SK-N-SH (cell line): ENCODE measurements at regions not wholly inside any gene's neighbourhood (a gene's known extent, or its start where the extent isn't known, plus 50 kb on each side); places are given as distances from the start of the nearest gene placed in this dataset.

ENCODE experiments used
- CTCF ChIA-PET: fragments of 300-600, 350-600 bp; formaldehyde crosslinking; extraction: SDS; loops from one replicate; lab custom pipeline; 2021; lab: Yijun Ruan, JAX
- POLR2A ChIA-PET: fragments of 350-600 bp; sonication (Branson Sonifier 250); formaldehyde crosslinking; extraction: SDS; loops from one replicate; lab custom pipeline; 2020; ENCODE audit warnings: antibody characterized with exemption, inconsistent platforms; lab: Yijun Ruan, JAX
- DNase-seq: peaks from one replicate; pipeline ENCODE4 v3.0.0; 2012
- H2AFZ ChIP-seq: fragments of 200-600 bp; sonication (generic); 2 replicates; pipeline ENCODE4 v1.8.1; 2016; ENCODE audit warnings: antibody characterized with exemption, mild to moderate bottlenecking, low read depth
- H3F3A ChIP-seq: fragments of 200-600 bp; sonication (generic); replicated peaks from 2 replicates; pipeline ENCODE3; 2016; ENCODE audit warnings: antibody characterized with exemption, mild to moderate bottlenecking; ENCODE audit not compliant: insufficient read depth
- H3K27ac ChIP-seq, 2 experiments: fragments of 200-500 bp in 1 of 2; fragments of 200-600 bp in 1 of 2; sonication (Bioruptor generic) in 1 of 2; sonication (generic), shearing (Covaris generic) in 1 of 2; 2 replicates each; pipeline versions ENCODE4 v1.5.1 to v1.6.1; 2014 to 2016; ENCODE audit warnings: low read depth in 2 of 2, inconsistent platforms in 1 of 2, low read length in 1 of 2, mild to moderate bottlenecking in 1 of 2, mixed read lengths in 1 of 2
- H3K27me3 ChIP-seq: fragments of 200-600 bp; sonication (generic), shearing (Covaris generic); 2 replicates; pipeline ENCODE4 v1.6.1; 2016; ENCODE audit warnings: mixed run types; ENCODE audit not compliant: insufficient read depth
- H3K36me3 ChIP-seq, 2 experiments: fragments of 200-500 bp in 1 of 2; fragments of 200-600 bp in 1 of 2; sonication (Bioruptor generic) in 1 of 2; sonication (generic) in 1 of 2; replicated peaks in 1 of 2; 2 replicates each; pipeline versions ENCODE3 to v1.5.1; 2014 to 2016; ENCODE audit warnings: low read length in 1 of 2, mild to moderate bottlenecking in 1 of 2; ENCODE audit not compliant: insufficient read depth in 2 of 2, control insufficient read depth in 1 of 2
- H3K4me1 ChIP-seq, 2 experiments: fragments of 200-500 bp in 1 of 2; fragments of 200-600 bp in 1 of 2; sonication (Bioruptor generic) in 1 of 2; sonication (generic), shearing (Covaris generic) in 1 of 2; 2 replicates each; pipeline versions ENCODE4 v1.5.1 to v1.6.1; 2014 to 2016; ENCODE audit warnings: low read depth in 1 of 2, low read length in 1 of 2, mixed run types in 1 of 2; ENCODE audit not compliant: insufficient read depth in 2 of 2, control insufficient read depth in 1 of 2
- H3K4me2 ChIP-seq: fragments of 200-600 bp; sonication (generic), shearing (Covaris generic); 2 replicates; pipeline ENCODE4 v1.6.1; 2017; ENCODE audit warnings: mixed run types
- H3K4me3 ChIP-seq, 2 experiments: fragments of 200-500 bp in 1 of 2; fragments of 200-600 bp in 1 of 2; sonication (Bioruptor generic) in 1 of 2; sonication (generic), shearing (Covaris generic) in 1 of 2; 2 replicates each; pipeline versions ENCODE4 v1.5.1 to v1.8.1; 2014 to 2016; ENCODE audit warnings: low read depth in 2 of 2, inconsistent platforms in 1 of 2, low read length in 1 of 2, mild to moderate bottlenecking in 1 of 2, mixed read lengths in 1 of 2, moderate library complexity in 1 of 2
- H3K79me2 ChIP-seq: fragments of 200-600 bp; sonication (generic); 2 replicates; pipeline ENCODE4 v1.8.1; 2017; ENCODE audit warnings: mild to moderate bottlenecking; ENCODE audit not compliant: insufficient read depth
- H3K9ac ChIP-seq: fragments of 200-600 bp; sonication (generic); 2 replicates; pipeline ENCODE4 v1.6.1; 2017; ENCODE audit warnings: mixed run types
- H3K9me2 ChIP-seq: fragments of 200-600 bp; sonication (generic); 2 replicates; pipeline ENCODE4 v1.6.1; 2017; ENCODE audit warnings: mixed run types
- H3K9me3 ChIP-seq: fragments of 200-600 bp; sonication (generic); 2 replicates; pipeline ENCODE4 v1.6.1; 2017; ENCODE audit warnings: mixed run types, mild to moderate bottlenecking, moderate library complexity
- H4K20me1 ChIP-seq: fragments of 200-600 bp; sonication (generic); 2 replicates; pipeline ENCODE4 v1.6.1; 2017; ENCODE audit warnings: mild to moderate bottlenecking, mixed run types; ENCODE audit not compliant: insufficient read depth
- CTCF ChIP-seq: fragments of 200-600 bp; sonication (generic); IDR thresholded peaks from 2 replicates; pipeline ENCODE4 v1.6.1; 2017; ENCODE audit warnings: antibody characterized with exemption, mild to moderate bottlenecking, moderate library complexity
- FOSL2 ChIP-seq: IDR thresholded peaks from 2 replicates; pipeline ENCODE4 v1.4.0; 2012; ENCODE audit warnings: low read depth, mild to moderate bottlenecking, moderate library complexity, borderline replicate concordance
- FOXM1 ChIP-seq: IDR thresholded peaks from 2 replicates; pipeline ENCODE4 v1.4.0; 2012; ENCODE audit warnings: low read depth, mild to moderate bottlenecking
- RAD21 ChIP-seq: IDR thresholded peaks from 2 replicates; pipeline ENCODE4 v1.6.1; 2012; ENCODE audit warnings: mild to moderate bottlenecking, low read length
- RCOR1 ChIP-seq: fragments of 150-350 bp; IDR thresholded peaks from 2 replicates; pipeline ENCODE4 v1.6.1; 2017; ENCODE audit warnings: antibody characterized with exemption, low read length
- WGBS: methylation state at CpG from one replicate; pipeline ENCODE4 v1.1.6; 2017; ENCODE audit warnings: low lambda C conversion rate; 5-methylcytosine and 5-hydroxymethylcytosine counted together

GRCh38 chr1:168443356-168443755 lies 100.4 kb downstream of the XCL2 start (continued):
- no peak for TF ChIP-seq CTCF

DNA sequence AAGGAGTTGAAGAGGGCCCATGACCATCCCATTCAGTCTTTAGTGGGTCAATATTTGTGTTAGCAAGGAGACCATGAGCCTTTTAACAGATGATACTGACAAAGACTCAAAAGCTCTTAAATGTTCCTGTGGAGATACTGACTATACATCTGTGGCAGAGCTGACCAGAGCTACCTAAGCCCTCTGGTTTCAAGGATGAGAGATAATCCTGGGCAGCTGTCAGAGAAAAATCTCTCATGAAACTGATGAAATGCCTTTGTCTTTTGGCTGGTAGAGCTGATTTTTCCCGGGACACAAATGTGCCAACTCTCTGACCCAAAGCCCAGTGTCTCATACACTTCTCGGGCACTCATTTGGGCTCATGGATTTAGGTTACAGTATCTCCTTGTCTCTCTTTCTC lies 100.9 kb downstream of the XCL2 start:
- 95% methylated on average over 2 of the region's 2 CpGs for WGBS
- DNase-seq = no peak
- H3K4me2 ChIP-seq = no peak overlapping the region
- no peaks in the 10 kb centered on the region for H3K27me3 ChIP-seq
- H2AFZ ChIP-seq = no peak overlapping the region
- CTCF ChIA-PET = interaction anchor here (0.7 to 8.9 kb wide), 5 partner anchors 9 to 905 kb away, joined by 3 to 70 read pairs (median 10); no protein-coding TSS in a partner anchor
- H3K9me3 ChIP-seq = no peaks in the 10 kb centered on the region
- no peaks in the 10 kb centered on the region for H3K36me3 ChIP-seq
- POLR2A ChIA-PET = no interaction called here
- no peaks in the 10 kb centered on the region for H4K20me1 ChIP-seq
- H3K4me1 ChIP-seq = peaks cover 0 to 11% of the 10 kb centered on the region in 2 experiments; a peak in 2 of 4 replicates
- no peak overlapping the region for H3K9ac ChIP-seq
- H3K79me2 ChIP-seq = no peaks in the 10 kb centered on the region
- H3F3A ChIP-seq = no peaks in the 10 kb centered on the region
- H3K27ac ChIP-seq = no peak overlapping the region
- TF ChIP-seq FOXM1 = no peak
- TF ChIP-seq RCOR1 = no peak
- TF ChIP-seq, all 33 proteins: peak for 0
- Histone ChIP-seq H3K4me3 (no peak overlapping the region), H3K9me2 (no peaks in the 10 kb centered on the region)

- TF ChIP-seq FOSL2 (peak; percentile 25; the same call in 1 of the 2 replicates), RAD21 (no peak)
- Histone ChIP-seq H3K9me3 (no peaks in the 10 kb centered on the region), H3K4me1 (peaks cover 0 to 11% of the 10 kb centered on the region in 2 experiments; a peak in 2 of 4 replicates), H3K27ac (no peak overlapping the region), H3K27me3 (no peaks in the 10 kb centered on the region), H3K9me2 (no peaks in the 10 kb centered on the region), H3K36me3 (no peaks in the 10 kb centered on the region), H3K4me2 (no peak overlapping the region), H2AFZ (no peak overlapping the region), H3K9ac (no peak overlapping the region), H4K20me1 (no peaks in the 10 kb centered on the region), H3K79me2 (no peaks in the 10 kb centered on the region), H3F3A (no peaks in the 10 kb centered on the region), H3K4me3 (no peak overlapping the region)
- DNase-seq = no peak
- POLR2A ChIA-PET = no interaction called here
- 62% methylated on average over 3 of the region's 3 CpGs for WGBS
- CTCF ChIA-PET = interaction anchor here (1.0 to 8.9 kb wide), 6 partner anchors 11 to 1104 kb away, joined by 3 to 70 read pairs (median 8); no protein-coding TSS in a partner anchor
Observed at GRCh38 chr1:168441745-168442144, 102.1 kb downstream of the XCL2 start.
